CD1c-positive myeloid dendritic cell (primary cell): ENCODE measurements at regions not wholly inside any gene's neighbourhood (a gene's known extent, or its start where the extent isn't known, plus 50 kb on each side); places are given as distances from the start of the nearest gene placed in this dataset.

Experiments used
- DNase-seq: peaks from one replicate; pipeline ENCODE4 v3.0.0-alpha.2; 2016; ENCODE audit errors: extremely low spot score

- no peak for DNase-seq
Measured at GRCh38 chr2:78585871-78586270, 439.6 kb upstream of the REG3G start.

- DNase-seq = no peak
Measured at GRCh38 chr2:78586316-78586715, 439.2 kb upstream of the REG3G start.

GRCh38 chr2:78589871-78590270, 435.6 kb upstream of the REG3G start:
- DNase-seq = no peak

GRCh38 chr2:78592491-78592890, 433.0 kb upstream of the REG3G start:
- no peak for DNase-seq

- no peak for DNase-seq
Measured at GRCh38 chr2:78601113-78601512, 424.4 kb upstream of the REG3G start.

- DNase-seq = no peak
Measured at GRCh38 chr2:78602862-78603261, 422.6 kb upstream of the REG3G start.

GRCh38 chr2:78606895-78607294, 418.6 kb upstream of the REG3G start:
- DNase-seq = no peak

GRCh38 chr2:78614726-78615125, 410.8 kb upstream of the REG3G start:
- no peak for DNase-seq

GRCh38 chr2:78615956-78616355, 409.5 kb upstream of the REG3G start:
- DNase-seq = no peak

- no peak for DNase-seq
Measured at GRCh38 chr2:78634425-78634824, 391.1 kb upstream of the REG3G start.

- no peak for DNase-seq
Measured at GRCh38 chr2:78644854-78645253, 380.6 kb upstream of the REG3G start.

- no peak for DNase-seq
Measured at GRCh38 chr2:78646533-78647364, 378.8 kb upstream of the REG3G start.

- no peak for DNase-seq
Measured at GRCh38 chr2:78648558-78648957, 376.9 kb upstream of the REG3G start.

GRCh38 chr2:78654941-78655340, 370.6 kb upstream of the REG3G start:
- no peak for DNase-seq

- no peak for DNase-seq
Measured at GRCh38 chr2:78676921-78677696, 348.4 kb upstream of the REG3G start.

GRCh38 chr2:78677774-78678173, 347.7 kb upstream of the REG3G start:
- DNase-seq = no peak

- no peak for DNase-seq
Measured at GRCh38 chr2:78681386-78681785, 344.1 kb upstream of the REG3G start.

GRCh38 chr2:78682781-78683180, 342.7 kb upstream of the REG3G start:
- no peak for DNase-seq

GRCh38 chr2:78686625-78687153, 338.8 kb upstream of the REG3G start:
- no peak for DNase-seq

GRCh38 chr2:78699696-78700095, 325.8 kb upstream of the REG3G start:
- DNase-seq = no peak

- DNase-seq = no peak
Measured at GRCh38 chr2:78701546-78701945, 324.0 kb upstream of the REG3G start.

GRCh38 chr2:78707776-78708386, 317.6 kb upstream of the REG3G start:
- DNase-seq = no peak
